GM23338 (cell line): ENCODE measurements at regions not wholly inside any gene's neighbourhood (a gene's known extent, or its start where the extent isn't known, plus 50 kb on each side); places are given as distances from the start of the nearest gene placed in this dataset.

ENCODE experiments used
- ATAC-seq: fragments of 200-7000 bp; cut with Tn5 transposase; 3 replicates; pipeline ENCODE4 v1.9.1; 2020
- DNase-seq: peaks from one replicate; pipeline ENCODE4 v3.0.0-alpha.2; 2015; ENCODE audit warnings: low spot score
- H2AFZ ChIP-seq: fragments of 200-600 bp; sonication (generic); 2 replicates; pipeline ENCODE4 v1.8.0; 2016; ENCODE audit warnings: antibody characterized with exemption, mild to moderate bottlenecking, moderate library complexity
- H3F3A ChIP-seq: fragments of 200-600 bp; sonication (generic); replicated peaks from 2 replicates; pipeline ENCODE4 v1.8.0; 2017; ENCODE audit warnings: antibody characterized with exemption, mixed run types, low read depth
- H3K27ac ChIP-seq: fragments of 200-600 bp; sonication (generic); 2 replicates; pipeline ENCODE4 v1.6.1; 2016; ENCODE audit warnings: low read depth
- H3K27me3 ChIP-seq: fragments of 200-600 bp; sonication (generic); 2 replicates; pipeline ENCODE4 v1.8.0; 2016; ENCODE audit warnings: mild to moderate bottlenecking, mixed run types, moderate library complexity; ENCODE audit not compliant: insufficient read depth
- H3K36me3 ChIP-seq: fragments of 200-600 bp; sonication (generic); 2 replicates; pipeline ENCODE4 v1.8.0; 2016; ENCODE audit warnings: mild to moderate bottlenecking; ENCODE audit not compliant: insufficient read depth
- H3K4me1 ChIP-seq: fragments of 200-600 bp; sonication (generic); 2 replicates; pipeline ENCODE4 v1.8.0; 2016; ENCODE audit warnings: mild to moderate bottlenecking, moderate library complexity; ENCODE audit not compliant: insufficient read depth
- H3K4me2 ChIP-seq: fragments of 200-600 bp; sonication (generic); 2 replicates; pipeline ENCODE4 v1.7.1; 2017; ENCODE audit warnings: mixed run types
- H3K4me3 ChIP-seq: fragments of 200-600 bp; sonication (generic); 2 replicates; pipeline ENCODE4 v1.6.1; 2016; ENCODE audit warnings: mixed run types
- H3K79me2 ChIP-seq: fragments of 200-600 bp; sonication (generic); replicated peaks from 2 replicates; pipeline ENCODE4 v1.8.0; 2017; ENCODE audit warnings: mild to moderate bottlenecking; ENCODE audit not compliant: insufficient read depth
- H3K9me2 ChIP-seq: fragments of 200-600 bp; sonication (generic); 2 replicates; pipeline ENCODE4 v1.8.0; 2017; ENCODE audit not compliant: insufficient read depth
- H4K20me1 ChIP-seq: fragments of 200-600 bp; sonication (generic); replicated peaks from 2 replicates; pipeline ENCODE4 v1.8.0; 2017; ENCODE audit warnings: mild to moderate bottlenecking; ENCODE audit not compliant: insufficient read depth
- H3K27ac Mint-ChIP-seq: 2 replicates; pipeline ENCODE4 v1.8.0; 2020; ENCODE audit warnings: inconsistent platforms, mild to moderate bottlenecking, moderate library complexity, mixed read lengths
- H3K27me3 Mint-ChIP-seq: 3 replicates; pipeline ENCODE4 v1.8.0; 2022; ENCODE audit warnings: low read depth, mild to moderate bottlenecking, moderate library complexity, mixed read lengths, inconsistent platforms; ENCODE audit not compliant: insufficient read depth, poor library complexity
- H3K36me3 Mint-ChIP-seq: 3 replicates; pipeline ENCODE4 v1.8.0; 2021; ENCODE audit warnings: low read depth, mild to moderate bottlenecking, inconsistent platforms, moderate library complexity, mixed read lengths
- H3K4me1 Mint-ChIP-seq: 3 replicates; pipeline ENCODE4 v1.8.0; 2020; ENCODE audit warnings: mild to moderate bottlenecking, inconsistent platforms, mixed read lengths
- H3K4me3 Mint-ChIP-seq: 3 replicates; pipeline ENCODE4 v1.8.0; 2021; ENCODE audit warnings: moderate library complexity, mild to moderate bottlenecking, inconsistent platforms, mixed read lengths
- H3K9me3 Mint-ChIP-seq: 3 replicates; pipeline ENCODE4 v1.8.0; 2020; ENCODE audit warnings: moderate library complexity, mild to moderate bottlenecking, inconsistent platforms, mixed read lengths
- CREB1 ChIP-seq: fragments of 250-450 bp; sonication (Bioruptor Pico); IDR thresholded peaks from 2 replicates; pipeline ENCODE4 v1.5.0; 2020; ENCODE audit warnings: low read depth, mild to moderate bottlenecking, moderate library complexity
- ETS1 ChIP-seq: IDR thresholded peaks from 2 replicates; pipeline ENCODE4 v1.6.1; 2016; ENCODE audit warnings: antibody characterized with exemption
- EZH2 ChIP-seq: fragments of 200-600 bp; sonication (generic); IDR thresholded peaks from one replicate; pipeline ENCODE4 v1.8.0; 2017; ENCODE audit warnings: antibody characterized with exemption, mild to moderate bottlenecking, low read depth; ENCODE audit not compliant: unreplicated experiment
- EZH2phosphoT487 ChIP-seq: fragments of 200-600 bp; sonication (generic); IDR thresholded peaks from one replicate; pipeline ENCODE4 v1.8.1; 2018; ENCODE audit warnings: antibody characterized with exemption; ENCODE audit not compliant: unreplicated experiment
- JUNB ChIP-seq: IDR thresholded peaks from one replicate; pipeline ENCODE4 v1.6.1; 2016; ENCODE audit warnings: antibody characterized with exemption; ENCODE audit not compliant: unreplicated experiment
- NANOG ChIP-seq: IDR thresholded peaks from 2 replicates; pipeline ENCODE4 v1.6.1; 2016; ENCODE audit warnings: antibody characterized with exemption, borderline replicate concordance
- POLR2AphosphoS5 ChIP-seq: IDR thresholded peaks from 2 replicates; pipeline ENCODE4 v1.6.1; 2016; ENCODE audit warnings: antibody characterized with exemption, low read depth
- STAT1 ChIP-seq: IDR thresholded peaks from one replicate; pipeline ENCODE4 v1.6.1; 2016; ENCODE audit warnings: antibody characterized with exemption; ENCODE audit not compliant: unreplicated experiment
- ZNF114 ChIP-seq: fragments of 250-450 bp; sonication (Bioruptor Pico); IDR thresholded peaks from 2 replicates; pipeline ENCODE4 v1.5.0; 2020; ENCODE audit warnings: mild to moderate bottlenecking, moderate library complexity
- ZNF331 ChIP-seq: fragments of 250-450 bp; sonication (Bioruptor Pico); IDR thresholded peaks from 2 replicates; pipeline ENCODE4 v1.5.0; 2020; ENCODE audit warnings: low read depth, mild to moderate bottlenecking, moderate library complexity
- ZNF462 ChIP-seq: fragments of 250-450 bp; sonication (Bioruptor Pico); IDR thresholded peaks from 2 replicates; pipeline ENCODE4 v1.5.0; 2020; ENCODE audit warnings: mild to moderate bottlenecking, moderate library complexity
- TF ChIP-seq, protein P1 (sequence below): IDR thresholded peaks from one replicate; pipeline ENCODE4 v1.6.1; 2018; ENCODE audit warnings: antibody characterized with exemption; ENCODE audit not compliant: unreplicated experiment
- TF ChIP-seq, protein P2 (sequence below), 2 experiments: fragments of 200-600 bp in 1 of 2; sonication (generic) in 1 of 2; conservative IDR thresholded peaks; 2 replicates each; pipeline versions ENCODE4 v1.5.1 to v1.6.1; 2016 to 2017; ENCODE audit warnings: antibody characterized with exemption in 2 of 2, low read depth in 2 of 2, mild to moderate bottlenecking in 2 of 2, moderate library complexity in 1 of 2

GRCh38 chrX:65879977-65880799, 159.7 kb downstream of the VSIG4 start:
- Histone ChIP-seq H3K4me2 (no peak overlapping the region), H3K4me1 (no peaks in the 10 kb centered on the region), H2AFZ (no peak overlapping the region), H3K9me2 (no peaks in the 10 kb centered on the region), H3F3A (no peaks in the 10 kb centered on the region), H3K4me3 (no peak overlapping the region), H3K79me2 (no peaks in the 10 kb centered on the region), H3K27me3 (no peaks in the 10 kb centered on the region), H3K36me3 (no peaks in the 10 kb centered on the region), H3K27ac (no peak overlapping the region), H4K20me1 (no peaks in the 10 kb centered on the region)
- no peak overlapping the region for H3K4me3 Mint-ChIP-seq
- H3K27ac Mint-ChIP-seq = no peak overlapping the region
- H3K36me3 Mint-ChIP-seq = no peaks in the 10 kb centered on the region
- no peaks in the 10 kb centered on the region; the same call in 2 of the 3 replicates for H3K9me3 Mint-ChIP-seq
- no peaks in the 10 kb centered on the region for H3K4me1 Mint-ChIP-seq
- H3K27me3 Mint-ChIP-seq = peaks cover 4% of the 10 kb centered on the region
- ATAC-seq = no peak
- TF ChIP-seq EZH2phosphoT487 (no peak), CREB1 (no peak), ETS1 (no peak), ZNF331 (CRISPR knock-in tag) (no peak), ZNF114 (no peak), JUNB (no peak), STAT1 (no peak), POLR2AphosphoS5 (no peak), NANOG (no peak), EZH2 (no peak), ZNF462 (CRISPR knock-in tag) (no peak)
- TF ChIP-seq, protein P1, sequence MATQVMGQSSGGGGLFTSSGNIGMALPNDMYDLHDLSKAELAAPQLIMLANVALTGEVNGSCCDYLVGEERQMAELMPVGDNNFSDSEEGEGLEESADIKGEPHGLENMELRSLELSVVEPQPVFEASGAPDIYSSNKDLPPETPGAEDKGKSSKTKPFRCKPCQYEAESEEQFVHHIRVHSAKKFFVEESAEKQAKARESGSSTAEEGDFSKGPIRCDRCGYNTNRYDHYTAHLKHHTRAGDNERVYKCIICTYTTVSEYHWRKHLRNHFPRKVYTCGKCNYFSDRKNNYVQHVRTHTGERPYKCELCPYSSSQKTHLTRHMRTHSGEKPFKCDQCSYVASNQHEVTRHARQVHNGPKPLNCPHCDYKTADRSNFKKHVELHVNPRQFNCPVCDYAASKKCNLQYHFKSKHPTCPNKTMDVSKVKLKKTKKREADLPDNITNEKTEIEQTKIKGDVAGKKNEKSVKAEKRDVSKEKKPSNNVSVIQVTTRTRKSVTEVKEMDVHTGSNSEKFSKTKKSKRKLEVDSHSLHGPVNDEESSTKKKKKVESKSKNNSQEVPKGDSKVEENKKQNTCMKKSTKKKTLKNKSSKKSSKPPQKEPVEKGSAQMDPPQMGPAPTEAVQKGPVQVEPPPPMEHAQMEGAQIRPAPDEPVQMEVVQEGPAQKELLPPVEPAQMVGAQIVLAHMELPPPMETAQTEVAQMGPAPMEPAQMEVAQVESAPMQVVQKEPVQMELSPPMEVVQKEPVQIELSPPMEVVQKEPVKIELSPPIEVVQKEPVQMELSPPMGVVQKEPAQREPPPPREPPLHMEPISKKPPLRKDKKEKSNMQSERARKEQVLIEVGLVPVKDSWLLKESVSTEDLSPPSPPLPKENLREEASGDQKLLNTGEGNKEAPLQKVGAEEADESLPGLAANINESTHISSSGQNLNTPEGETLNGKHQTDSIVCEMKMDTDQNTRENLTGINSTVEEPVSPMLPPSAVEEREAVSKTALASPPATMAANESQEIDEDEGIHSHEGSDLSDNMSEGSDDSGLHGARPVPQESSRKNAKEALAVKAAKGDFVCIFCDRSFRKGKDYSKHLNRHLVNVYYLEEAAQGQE = no peak
- TF ChIP-seq, protein P2, sequence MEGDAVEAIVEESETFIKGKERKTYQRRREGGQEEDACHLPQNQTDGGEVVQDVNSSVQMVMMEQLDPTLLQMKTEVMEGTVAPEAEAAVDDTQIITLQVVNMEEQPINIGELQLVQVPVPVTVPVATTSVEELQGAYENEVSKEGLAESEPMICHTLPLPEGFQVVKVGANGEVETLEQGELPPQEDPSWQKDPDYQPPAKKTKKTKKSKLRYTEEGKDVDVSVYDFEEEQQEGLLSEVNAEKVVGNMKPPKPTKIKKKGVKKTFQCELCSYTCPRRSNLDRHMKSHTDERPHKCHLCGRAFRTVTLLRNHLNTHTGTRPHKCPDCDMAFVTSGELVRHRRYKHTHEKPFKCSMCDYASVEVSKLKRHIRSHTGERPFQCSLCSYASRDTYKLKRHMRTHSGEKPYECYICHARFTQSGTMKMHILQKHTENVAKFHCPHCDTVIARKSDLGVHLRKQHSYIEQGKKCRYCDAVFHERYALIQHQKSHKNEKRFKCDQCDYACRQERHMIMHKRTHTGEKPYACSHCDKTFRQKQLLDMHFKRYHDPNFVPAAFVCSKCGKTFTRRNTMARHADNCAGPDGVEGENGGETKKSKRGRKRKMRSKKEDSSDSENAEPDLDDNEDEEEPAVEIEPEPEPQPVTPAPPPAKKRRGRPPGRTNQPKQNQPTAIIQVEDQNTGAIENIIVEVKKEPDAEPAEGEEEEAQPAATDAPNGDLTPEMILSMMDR (conservative IDR thresholded peaks at IDR 0.05; ENCODE audit: low read depth in 2 of 2) = no peak
- no peak for DNase-seq
